ENCODE measurements at regions not wholly inside any gene's neighbourhood (a gene's known extent, or its start where the extent isn't known, plus 50 kb on each side); places are given as distances from the start of the nearest gene placed in this dataset.

GRCh38 chr5:89069591-89069990, 186.6 kb upstream of the MEF2C start:
- ChIA-PET POLR2A (no interaction called here), CTCF (no interaction called here)
- H3K9me3 ChIP-seq (ENCODE audit: control insufficient read depth, insufficient read depth, low read length), result no peaks in the 10 kb centered on the region
- TF ChIP-seq CTCF (IDR thresholded peaks at IDR 0.05; ENCODE audit: low read depth, low read length), result no peak
- no peak overlapping the region for H3K4me3 ChIP-seq (ENCODE audit: low read depth, low read length)
- H3K27me3 ChIP-seq (ENCODE audit: control insufficient read depth, insufficient read depth, low read length), result no peaks in the 10 kb centered on the region
- no peak for DNase-seq (ENCODE audit: low read depth, low spot score)
- H3K27ac ChIP-seq (ENCODE audit: low read depth, low read length), result no peak overlapping the region

DNA sequence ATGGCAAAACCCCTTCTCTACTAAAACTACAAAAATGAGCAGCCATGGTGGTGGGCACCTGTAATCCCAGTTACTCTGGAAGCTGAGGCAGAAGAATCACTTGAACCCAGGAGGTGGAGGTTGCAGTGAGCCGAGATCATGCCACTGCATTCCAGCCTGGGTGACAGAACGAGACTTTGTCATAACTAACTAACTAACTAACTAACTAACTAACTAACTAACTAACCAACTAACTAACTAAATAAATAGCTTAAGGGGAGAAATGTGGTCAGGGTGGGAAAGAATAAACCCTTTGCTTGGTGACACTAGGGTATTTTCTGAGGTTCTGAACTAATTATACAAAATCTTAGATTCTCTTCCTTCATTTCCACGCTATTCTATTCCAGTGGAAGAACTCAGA, 184.4 kb upstream of the MEF2C start:
- no peaks in the 10 kb centered on the region for H3K27me3 ChIP-seq (ENCODE audit: control insufficient read depth, insufficient read depth, low read length)
- no peaks in the 10 kb centered on the region for H3K9me3 ChIP-seq (ENCODE audit: control insufficient read depth, insufficient read depth, low read length)
- H3K4me3 ChIP-seq (ENCODE audit: low read depth, low read length), result no peak overlapping the region
- ChIA-PET CTCF (interaction anchor here (1.1 to 1.5 kb wide), 2 partner anchors 339 to 341 kb away, joined by 3 to 7 read pairs; no protein-coding TSS in a partner anchor), POLR2A (no interaction called here)
- no peak overlapping the region for H3K27ac ChIP-seq (ENCODE audit: low read depth, low read length)
- DNase-seq (ENCODE audit: low read depth, low spot score), result no peak
- no peak for TF ChIP-seq CTCF (IDR thresholded peaks at IDR 0.05; ENCODE audit: low read depth, low read length)

- Histone ChIP-seq H3K4me3 (ENCODE audit: low read depth, low read length) (no peak overlapping the region), H3K27ac (ENCODE audit: low read depth, low read length) (no peak overlapping the region), H3K9me3 (ENCODE audit: control insufficient read depth, insufficient read depth, low read length) (no peaks in the 10 kb centered on the region), H3K27me3 (ENCODE audit: control insufficient read depth, insufficient read depth, low read length) (no peaks in the 10 kb centered on the region)
- ChIA-PET POLR2A (no interaction called here), CTCF (no interaction called here)
- TF ChIP-seq CTCF (IDR thresholded peaks at IDR 0.05; ENCODE audit: low read depth, low read length), result no peak
- DNase-seq (ENCODE audit: low read depth, low spot score), result no peak
Observed at GRCh38 chr5:89065919-89066318, 182.9 kb upstream of the MEF2C start.

- H3K9me3 ChIP-seq (ENCODE audit: control insufficient read depth, insufficient read depth, low read length), result no peaks in the 10 kb centered on the region
- no peak for TF ChIP-seq CTCF (IDR thresholded peaks at IDR 0.05; ENCODE audit: low read depth, low read length)
- CTCF ChIA-PET, result interaction anchor here (1.4 kb wide), 1 partner anchor 374 kb away, joined by 3 read pairs; no protein-coding TSS in a partner anchor
- POLR2A ChIA-PET, result no interaction called here
- DNase-seq (ENCODE audit: low read depth, low spot score), result no peak
- H3K4me3 ChIP-seq (ENCODE audit: low read depth, low read length), result no peak overlapping the region
- H3K27me3 ChIP-seq (ENCODE audit: control insufficient read depth, insufficient read depth, low read length), result no peaks in the 10 kb centered on the region
- no peak overlapping the region for H3K27ac ChIP-seq (ENCODE audit: low read depth, low read length)
Observed at GRCh38 chr5:89064736-89065135, 181.8 kb upstream of the MEF2C start.

DNA sequence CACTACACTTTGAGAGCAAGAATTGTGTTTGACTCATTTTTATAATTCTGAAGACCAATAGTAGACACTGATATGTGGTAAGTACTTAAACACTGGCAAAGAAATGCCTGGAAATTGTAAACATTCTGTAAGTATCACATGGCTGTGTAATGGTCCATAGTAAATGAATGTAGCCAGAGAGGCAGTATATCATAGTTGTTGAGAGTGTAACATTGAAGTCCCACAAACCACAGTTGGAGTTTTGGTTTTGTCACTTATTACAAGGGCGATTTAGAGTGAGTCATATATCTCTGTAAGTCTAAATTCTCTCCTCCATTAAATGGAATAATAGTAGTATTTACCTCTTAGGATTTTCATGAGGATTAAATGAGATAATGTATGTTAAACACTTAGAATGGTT, 181.1 kb upstream of the MEF2C start:
- CTCF ChIA-PET, result interaction anchor here (1.4 kb wide), 1 partner anchor 373 kb away, joined by 3 read pairs; no protein-coding TSS in a partner anchor
- Histone ChIP-seq H3K27me3 (ENCODE audit: control insufficient read depth, insufficient read depth, low read length) (no peaks in the 10 kb centered on the region), H3K4me3 (ENCODE audit: low read depth, low read length) (no peak overlapping the region), H3K9me3 (ENCODE audit: control insufficient read depth, insufficient read depth, low read length) (no peaks in the 10 kb centered on the region), H3K27ac (ENCODE audit: low read depth, low read length) (no peak overlapping the region)
- DNase-seq (ENCODE audit: low read depth, low spot score), result no peak
- POLR2A ChIA-PET, result no interaction called here
- TF ChIP-seq CTCF (IDR thresholded peaks at IDR 0.05; ENCODE audit: low read depth, low read length), result no peak

Data from AG04450 (cell line).